ENCODE measurements at regions not wholly inside any gene's neighbourhood (a gene's known extent, or its start where the extent isn't known, plus 50 kb on each side); places are given as distances from the start of the nearest gene placed in this dataset.

- Histone ChIP-seq H3K4me2 (ENCODE audit: control insufficient read depth, insufficient read depth) (no peak overlapping the region), H3K27me3 (replicated peaks in 1 of 2; ENCODE audit: control insufficient read depth in 2 of 2, insufficient read depth in 2 of 2, low read length in 1 of 2) (no peaks in the 10 kb centered on the region; a peak in 1 of 4 replicates), H3K36me3 (ENCODE audit: control insufficient read depth in 2 of 2, insufficient read depth in 2 of 2, low read length in 1 of 2) (no peaks in the 10 kb centered on the region), H2AFZ (ENCODE audit: control insufficient read depth, low read depth, low read length) (no peak overlapping the region), H3K79me2 (ENCODE audit: control insufficient read depth, insufficient read depth, low read length) (no peaks in the 10 kb centered on the region), H3K9ac (ENCODE audit: control insufficient read depth, insufficient read depth, low read length) (no peak overlapping the region), H3K27ac (ENCODE audit: control insufficient read depth, insufficient read depth) (no peak overlapping the region), H3K4me3 (no peak overlapping the region), H3K9me3 (replicated peaks; ENCODE audit: control insufficient read depth, insufficient read depth, low read length) (no peaks in the 10 kb centered on the region), H3K4me1 (ENCODE audit: control insufficient read depth, insufficient read depth, low read length) (no peaks in the 10 kb centered on the region), H4K20me1 (ENCODE audit: control insufficient read depth, insufficient read depth) (no peaks in the 10 kb centered on the region)
- BruUV-seq (replicated peaks): no TSS peak
- ChIA-PET SMC1A (ENCODE audit: uncharacterized antibody, unreplicated experiment) (no interaction called here), RAD21 (ENCODE audit: unreplicated experiment) (no interaction called here), CTCF (no interaction called here), POLR2A (no interaction called here)
- FAIRE-seq (no peak), DNase-seq (ENCODE audit: low read depth, low spot score) (no peak), ATAC-seq (no peak)
- 38% methylated on average over 5 of the region's 5 CpGs for WGBS (ENCODE audit: insufficient coverage, insufficient replicate concordance, low lambda C conversion rate, missing lambda C conversion rate)
- in situ Hi-C loops (cut with MboI): no loop called here
- intact Hi-C loops (cut with micrococcal nuclease; ENCODE audit: unreplicated experiment): no loop called here
- TF ChIP-seq SMAD5 (IDR thresholded peaks at IDR 0.05; ENCODE audit: low read depth): no peak
- no peak for TF ChIP-seq CREB1 (IDR thresholded peaks at IDR 0.05; ENCODE audit: low read depth)
- TF ChIP-seq MLLT1 (IDR thresholded peaks at IDR 0.05): no peak
- no peak for TF ChIP-seq ZNF217 (IDR thresholded peaks at IDR 0.05)
- no peak for TF ChIP-seq BCL11A (IDR thresholded peaks at IDR 0.05; ENCODE audit: low read depth, low read length)
- no peak for TF ChIP-seq CBX5 (IDR thresholded peaks at IDR 0.05; ENCODE audit: low read depth)
- no peak for TF ChIP-seq PBX3 (IDR thresholded peaks at IDR 0.05; ENCODE audit: insufficient replicate concordance, low read depth, low read length)
- no peak for TF ChIP-seq IRF3 (IDR thresholded peaks at IDR 0.05)
- TF ChIP-seq SMAD1 (IDR thresholded peaks at IDR 0.05; ENCODE audit: low read depth, partially characterized antibody): no peak
- no peak for TF ChIP-seq RBBP5 (conservative IDR thresholded peaks at IDR 0.05)
- no peak for TF ChIP-seq TCF7 (IDR thresholded peaks at IDR 0.05; ENCODE audit: borderline replicate concordance)
- no peak for TF ChIP-seq YBX1 (IDR thresholded peaks at IDR 0.05)
- TF ChIP-seq DPF2 (IDR thresholded peaks at IDR 0.05): no peak
- no peak for TF ChIP-seq NFYA (IDR thresholded peaks at IDR 0.05; ENCODE audit: borderline replicate concordance, low read depth, low read length)
- TF ChIP-seq BHLHE40 (IDR thresholded peaks at IDR 0.05; ENCODE audit: borderline replicate concordance in 1 of 2, low read depth in 2 of 2, low read length in 1 of 2): no peak
- TF ChIP-seq CEBPB (IDR thresholded peaks at IDR 0.05; ENCODE audit: borderline replicate concordance in 1 of 2, low read depth in 2 of 2, low read length in 2 of 2): no peak
- no peak for TF ChIP-seq NR2C1 (IDR thresholded peaks at IDR 0.05)
- TF ChIP-seq STAT3 (IDR thresholded peaks at IDR 0.05; ENCODE audit: low read depth, low read length): no peak
- no peak for TF ChIP-seq PKNOX1 (IDR thresholded peaks at IDR 0.05)
These were observed 501.8 kb upstream of the TMPO start for GRCh38 chr12:98013560-98013959.
